ENCODE measurements at regions not wholly inside any gene's neighbourhood (a gene's known extent, or its start where the extent isn't known, plus 50 kb on each side); places are given as distances from the start of the nearest gene placed in this dataset.

DNA sequence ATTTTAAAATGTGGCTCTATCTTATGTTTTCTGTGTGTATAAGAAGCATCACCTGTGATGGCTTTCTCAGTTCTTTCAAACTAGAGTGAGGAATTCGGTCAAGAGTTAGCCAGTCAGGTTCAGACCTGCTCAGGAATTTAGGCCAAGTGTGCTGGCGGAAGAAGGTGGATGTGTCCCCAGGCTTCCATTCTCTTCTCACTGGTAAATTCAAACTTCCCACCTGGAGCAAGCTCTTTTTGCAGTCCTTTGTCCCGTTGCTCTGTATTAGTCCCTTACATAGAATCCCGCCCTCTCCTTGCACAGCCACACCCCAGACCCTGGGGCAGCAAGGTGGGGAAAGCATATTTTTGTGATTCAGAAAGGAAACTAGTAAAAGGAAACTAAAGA, 124.7 kb upstream of the PWP1 start:
- TF ChIP-seq NANOG (IDR thresholded peaks at IDR 0.05; ENCODE audit: insufficient read depth, low read depth, low read length, poor library complexity, severe bottlenecking), result no peak
- TF ChIP-seq ZNF274 (IDR thresholded peaks at IDR 0.05; ENCODE audit: borderline replicate concordance, extremely low read depth, low read length), result no peak
- no peak for TF ChIP-seq POLR2AphosphoS5 (IDR thresholded peaks at IDR 0.05; ENCODE audit: low read depth, low read length)
- no peak for TF ChIP-seq EZH2 (IDR thresholded peaks at IDR 0.05; ENCODE audit: low read depth, low read length, severe bottlenecking)
- TF ChIP-seq TEAD4 (IDR thresholded peaks at IDR 0.05; ENCODE audit: low read depth, low read length), result no peak
- TF ChIP-seq PHF8 (conservative IDR thresholded peaks at IDR 0.05; ENCODE audit: low read depth, low read length), result no peak
- no peak for TF ChIP-seq SIRT6 (IDR thresholded peaks at IDR 0.05; ENCODE audit: low read length)
- no peak for TF ChIP-seq ASH2L (IDR thresholded peaks at IDR 0.05; ENCODE audit: low read length)
- no peak for TF ChIP-seq RAD21 (IDR thresholded peaks at IDR 0.05 in 1 of 2, conservative IDR thresholded peaks at IDR 0.05 in 1 of 2; ENCODE audit: low read depth in 2 of 2, low read length in 2 of 2)
- TF ChIP-seq TBP (IDR thresholded peaks at IDR 0.05; ENCODE audit: low read depth, low read length), result no peak
- POLR2A ChIA-PET (ENCODE audit: partially characterized antibody), result interaction anchor here (1.2 kb wide), 1 partner anchor 19 kb away, joined by 3 read pairs; no protein-coding TSS in a partner anchor
- no peak overlapping the region for H2AFZ ChIP-seq (ENCODE audit: low read length)

More for the DNA sequence above, 124.7 kb upstream of the PWP1 start:
- Histone ChIP-seq H2BK20ac (ENCODE audit: low read length) (no peak overlapping the region), H3K36me3 (ENCODE audit: control insufficient read depth in 2 of 4, insufficient read depth in 4 of 4, low read length in 3 of 4) (no peaks in the 10 kb centered on the region), H3K18ac (ENCODE audit: extremely low read depth, low read length) (no peak overlapping the region), H4K91ac (replicated peaks; ENCODE audit: insufficient read length, low read length) (no peak overlapping the region), H3K4me1 (replicated peaks in 1 of 4; ENCODE audit: control insufficient read depth in 3 of 4, insufficient read depth in 4 of 4, low read length in 3 of 4) (peaks cover 0 to 6% (median 2%) of the 10 kb centered on the region in 4 experiments; a peak in 3 of 7 replicates), H3K79me1 (ENCODE audit: low read depth, low read length) (no peaks in the 10 kb centered on the region; the same call in 1 of the 2 replicates), H3K56ac (replicated peaks; ENCODE audit: insufficient read length, low read depth, low read length) (no peak overlapping the region), H3K27me3 (replicated peaks in 1 of 4; ENCODE audit: control insufficient read depth in 3 of 4, extremely low read depth in 1 of 4, insufficient read depth in 3 of 4, low read length in 3 of 4) (no peaks in the 10 kb centered on the region), H3K4ac (replicated peaks; ENCODE audit: insufficient read length, low read depth, low read length) (no peak overlapping the region), H3K23ac (ENCODE audit: insufficient read length) (no peak overlapping the region), H3K27ac (ENCODE audit: low read depth, low read length) (no peak overlapping the region), H3K9me3 (ENCODE audit: insufficient read depth in 2 of 2, low read depth in 1 of 2, low read length in 1 of 2) (0 out of 4 replicates have a peak, but pooled peaks cover 2 to 3% of the 10 kb centered on the region in 2 experiments), H3K4me3 (ENCODE audit: extremely low read depth in 1 of 4, insufficient read depth in 2 of 4, low read depth in 3 of 4, low read length in 4 of 4) (no peak overlapping the region), H3K79me2 (ENCODE audit: control insufficient read depth in 1 of 2, insufficient read depth in 2 of 2, low read length in 2 of 2) (no peaks in the 10 kb centered on the region), H2BK12ac (ENCODE audit: low read depth, low read length) (no peak overlapping the region), H4K20me1 (replicated peaks in 1 of 2; ENCODE audit: control insufficient read depth in 1 of 2, insufficient read depth in 2 of 2, low read length in 2 of 2) (no peaks in the 10 kb centered on the region), H4K8ac (ENCODE audit: extremely low read depth, insufficient read depth, low read length) (no peak overlapping the region), H2BK5ac (ENCODE audit: low read depth, low read length) (no peak overlapping the region), H3K4me2 (ENCODE audit: insufficient read depth in 1 of 2, low read depth in 2 of 2, low read length in 2 of 2) (no peak overlapping the region), H2BK15ac (ENCODE audit: low read length) (no peak overlapping the region), H2BK120ac (replicated peaks; ENCODE audit: low read depth, low read length) (no peak overlapping the region), H4K5ac (ENCODE audit: insufficient read length, low read depth, low read length) (no peak overlapping the region), H3K23me2 (ENCODE audit: low read depth, low read length) (no peaks in the 10 kb centered on the region), H3K9ac (replicated peaks in 1 of 4; ENCODE audit: extremely low read depth in 1 of 4, low read depth in 3 of 4, low read length in 3 of 4) (no peak overlapping the region), H3K14ac (ENCODE audit: insufficient read length) (peak overlapping the region; percentile 12), H2AK5ac (ENCODE audit: low read depth, low read length) (no peak overlapping the region)
- CTCF ChIA-PET (ENCODE audit: partially characterized antibody), result interaction anchor here (0.7 to 3.3 kb wide), 9 partner anchors 13 to 429 kb away, joined by 3 to 18 read pairs (median 5); no protein-coding TSS in a partner anchor
- 86% methylated on average over 4 of the region's 4 CpGs; no CpG with 5 or more reads in 1 of the 2 experiments for WGBS, 2 experiments (ENCODE audit: extremely low coverage in 1 of 2, insufficient coverage in 1 of 2, insufficient read length in 1 of 2, insufficient replicate concordance in 2 of 2, low coverage in 1 of 2, low lambda C conversion rate in 2 of 2, missing lambda C conversion rate in 1 of 2)
- FAIRE-seq (no peak), DNase-seq (ENCODE audit: low read depth in 1 of 2, low spot score in 2 of 2) (no peak)

Measured in H1 (cell line).